HG03025 (cell line): ENCODE measurements at regions not wholly inside any gene's neighbourhood (a gene's known extent, or its start where the extent isn't known, plus 50 kb on each side); places are given as distances from the start of the nearest gene placed in this dataset.

ENCODE experiments used
- ATAC-seq: cut with Tn5 transposase; IDR thresholded peaks from one replicate; pipeline ENCODE4 v1.9.1; 2021; ENCODE audit warnings: mild to moderate bottlenecking, moderate library complexity; ENCODE audit not compliant: unreplicated experiment, low FRiP score

GRCh38 chr6:22925304-22925835 lies 356.0 kb downstream of the HDGFL1 start:
- ATAC-seq = no peak

- ATAC-seq = no peak
Measured at GRCh38 chr6:22925920-22926789, 356.8 kb downstream of the HDGFL1 start.

- no peak for ATAC-seq
Measured at GRCh38 chr6:22926790-22927354, 357.5 kb downstream of the HDGFL1 start.

- ATAC-seq = no peak
Measured at GRCh38 chr6:22928775-22929174, 359.4 kb downstream of the HDGFL1 start.

DNA sequence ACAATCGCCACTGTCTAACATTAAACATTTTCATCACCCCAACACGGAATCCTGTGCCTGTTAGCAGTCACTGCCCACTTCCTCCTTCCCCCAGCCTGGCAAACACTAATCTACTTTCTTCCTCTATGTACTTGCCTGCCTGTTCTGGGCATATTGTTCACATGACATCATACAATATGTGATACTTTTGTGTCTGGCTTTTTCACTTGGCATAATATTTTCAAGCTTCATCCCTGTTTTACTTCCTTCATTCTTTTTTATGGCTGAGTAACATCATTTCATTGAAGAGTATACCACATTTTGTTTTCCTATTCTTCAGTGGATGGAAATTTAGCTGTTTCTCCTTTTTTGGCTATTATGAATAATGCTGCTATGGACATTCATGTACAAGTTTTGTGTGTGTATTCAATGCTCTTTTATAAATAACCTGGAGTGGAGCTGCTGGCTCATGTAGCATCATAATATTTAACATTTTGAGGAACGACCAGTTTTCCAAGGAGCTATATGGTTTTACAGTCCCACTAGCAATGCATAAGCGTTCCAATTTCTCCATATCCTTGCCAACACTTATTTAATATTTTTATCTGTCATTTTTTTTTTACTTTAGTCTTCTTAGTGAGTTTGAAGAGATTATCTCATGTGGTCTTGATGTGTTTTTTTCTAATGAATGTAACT lies 360.1 kb downstream of the HDGFL1 start:
- no peak for ATAC-seq

DNA sequence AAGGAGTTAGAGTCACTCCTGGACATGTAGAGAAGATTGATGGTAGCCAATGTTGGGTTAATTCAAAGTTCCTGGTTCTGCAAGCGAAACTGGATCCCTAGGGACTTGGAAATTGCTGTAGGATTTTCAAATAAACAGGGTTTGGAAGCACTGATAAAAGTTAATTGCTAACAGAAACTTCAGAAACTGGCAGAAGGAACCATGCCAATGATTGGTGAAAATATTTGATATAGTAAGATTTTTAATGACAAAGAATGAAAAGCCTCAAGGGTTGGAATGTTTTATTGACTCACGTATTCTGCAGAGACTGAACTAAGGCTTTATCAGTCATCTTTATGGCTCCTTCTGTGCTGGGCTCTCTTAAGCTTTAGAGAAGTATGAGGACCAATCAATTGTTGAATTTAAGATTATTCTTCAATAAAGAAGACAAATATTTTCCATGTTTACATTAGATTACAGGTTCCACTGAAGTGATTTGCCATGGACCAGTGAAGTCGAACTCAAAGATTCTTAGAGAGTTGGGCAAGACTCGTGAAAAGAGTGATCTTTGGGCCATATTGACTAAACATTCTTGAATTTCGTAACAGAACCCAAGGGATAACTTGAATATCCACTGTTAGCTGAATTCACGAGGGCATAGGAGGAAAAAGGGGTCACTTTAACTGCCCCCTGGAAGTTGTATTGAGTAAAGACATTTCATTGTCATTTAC lies 371.4 kb downstream of the HDGFL1 start:
- no peak for ATAC-seq

- ATAC-seq = no peak
Measured at GRCh38 chr6:22942403-22942802, 373.0 kb downstream of the HDGFL1 start.

- no peak for ATAC-seq
Measured at GRCh38 chr6:22943327-22943726, 374.0 kb downstream of the HDGFL1 start.

DNA sequence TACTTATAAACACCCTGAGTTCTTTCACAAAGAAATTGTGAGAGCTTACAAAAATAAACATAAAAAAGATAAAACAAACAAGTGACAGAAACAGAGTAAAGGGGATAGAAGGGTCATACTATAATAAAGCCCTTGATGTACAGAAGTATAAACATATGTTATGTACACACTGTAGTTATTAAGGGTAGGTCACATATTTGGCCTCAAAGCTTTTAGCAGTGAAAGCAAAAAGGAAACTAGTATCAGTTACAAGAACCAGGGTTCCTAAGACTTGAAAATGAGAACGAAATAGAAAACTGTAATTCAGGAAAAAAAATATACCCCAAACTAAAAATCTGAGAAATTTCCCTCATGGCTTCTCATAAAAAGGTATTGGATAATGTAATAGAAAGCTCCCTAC lies 380.6 kb downstream of the HDGFL1 start:
- no peak for ATAC-seq

- no peak for ATAC-seq
Measured at GRCh38 chr6:22952097-22952496, 382.7 kb downstream of the HDGFL1 start.

- ATAC-seq = peak; percentile 76
Measured at GRCh38 chr6:22954749-22955385, 385.5 kb downstream of the HDGFL1 start.

GRCh38 chr6:22956029-22956681 lies 386.8 kb downstream of the HDGFL1 start:
- ATAC-seq = no peak

GRCh38 chr6:22958677-22959076 lies 389.3 kb downstream of the HDGFL1 start:
- ATAC-seq = no peak

DNA sequence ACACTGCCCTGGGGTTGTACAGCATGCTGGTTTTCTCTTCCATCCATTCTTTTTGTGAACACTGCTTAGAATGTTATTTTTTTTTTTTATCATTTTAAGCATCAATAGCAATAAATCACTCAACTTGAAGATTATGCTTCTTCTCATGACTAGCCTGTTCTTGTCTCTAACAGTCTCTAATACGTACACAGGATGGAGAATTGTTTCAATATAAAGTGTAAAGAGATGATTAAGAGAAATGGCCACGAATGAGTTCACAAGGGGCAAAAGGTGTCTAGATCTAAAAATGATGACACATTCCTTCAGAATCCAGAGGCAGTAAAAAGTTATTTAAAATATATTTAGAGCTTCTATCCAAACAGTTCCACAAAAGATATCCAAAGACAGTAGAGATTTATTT lies 390.2 kb downstream of the HDGFL1 start:
- no peak for ATAC-seq

DNA sequence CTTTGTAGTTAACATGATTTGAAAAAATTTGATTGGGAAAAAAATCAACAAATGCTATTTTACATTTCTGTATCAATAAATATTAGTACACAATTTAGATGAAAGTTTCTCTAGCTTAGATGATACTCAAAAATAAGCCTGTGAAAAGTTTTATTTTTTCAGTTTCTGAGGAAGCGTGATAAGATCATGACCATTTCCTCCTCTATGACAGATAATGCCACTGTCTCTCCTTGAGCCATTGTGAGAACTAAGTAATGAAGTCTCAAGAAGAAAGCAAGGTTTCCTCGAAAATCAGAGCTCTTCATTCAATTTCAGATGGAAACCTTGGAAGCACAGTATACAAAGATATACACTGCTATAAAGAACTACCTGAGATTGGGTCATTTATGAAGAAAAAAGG lies 395.0 kb downstream of the HDGFL1 start:
- no peak for ATAC-seq

DNA sequence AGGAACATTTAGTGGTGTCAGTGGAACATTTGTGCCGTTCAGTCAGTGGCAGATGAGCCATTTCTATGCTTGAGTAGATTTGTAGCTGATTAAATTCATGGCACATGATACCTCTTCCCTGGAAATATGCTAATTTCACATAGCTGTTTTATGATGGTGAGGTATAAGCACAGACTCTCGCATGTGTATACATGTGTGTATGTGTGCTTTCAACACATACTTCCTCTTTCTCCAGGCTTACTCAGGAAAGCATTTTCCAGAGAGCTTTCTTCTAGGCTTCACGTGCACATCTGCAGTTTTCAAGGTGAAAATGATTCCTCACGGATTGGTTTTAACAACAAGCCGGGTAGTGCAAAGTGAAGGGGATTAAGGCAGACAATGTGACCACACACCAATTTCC lies 396.5 kb downstream of the HDGFL1 start:
- no peak for ATAC-seq

DNA sequence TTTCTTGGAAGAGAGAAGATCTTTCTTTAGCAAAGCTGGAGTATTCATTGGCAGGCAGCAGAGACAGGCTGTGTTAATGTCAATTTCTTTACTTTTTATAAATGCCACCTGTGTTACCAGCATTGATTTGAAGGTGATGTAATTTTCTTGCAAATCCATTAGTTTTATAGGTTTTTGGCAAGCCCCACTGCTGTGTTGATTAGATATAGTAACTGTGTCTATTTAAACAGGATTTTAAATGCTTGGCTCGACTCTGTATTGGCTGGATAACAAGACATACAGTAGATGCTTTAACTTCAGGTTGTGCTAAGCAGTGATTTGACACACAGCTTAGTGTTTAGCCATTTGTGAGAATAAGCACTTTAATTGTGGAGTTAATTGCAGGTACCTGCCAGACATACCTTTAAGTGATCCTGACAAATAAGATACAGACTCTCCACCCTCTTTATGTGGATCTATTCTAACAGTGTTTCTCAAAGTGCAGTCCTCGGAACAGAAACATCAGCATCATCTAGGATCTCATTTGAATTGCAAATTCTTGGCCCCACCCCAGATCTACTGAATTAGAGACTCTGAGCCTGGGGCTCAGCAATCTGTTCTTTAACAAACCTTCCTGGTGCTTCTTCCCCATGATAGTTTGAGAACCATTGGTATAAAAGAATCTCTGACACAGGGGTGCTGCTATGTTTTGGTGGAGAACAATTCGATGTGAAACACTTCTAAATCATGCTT lies 397.5 kb downstream of the HDGFL1 start:
- no peak for ATAC-seq

GRCh38 chr6:22970004-22970403 lies 400.6 kb downstream of the HDGFL1 start:
- peak; percentile 49 for ATAC-seq

DNA sequence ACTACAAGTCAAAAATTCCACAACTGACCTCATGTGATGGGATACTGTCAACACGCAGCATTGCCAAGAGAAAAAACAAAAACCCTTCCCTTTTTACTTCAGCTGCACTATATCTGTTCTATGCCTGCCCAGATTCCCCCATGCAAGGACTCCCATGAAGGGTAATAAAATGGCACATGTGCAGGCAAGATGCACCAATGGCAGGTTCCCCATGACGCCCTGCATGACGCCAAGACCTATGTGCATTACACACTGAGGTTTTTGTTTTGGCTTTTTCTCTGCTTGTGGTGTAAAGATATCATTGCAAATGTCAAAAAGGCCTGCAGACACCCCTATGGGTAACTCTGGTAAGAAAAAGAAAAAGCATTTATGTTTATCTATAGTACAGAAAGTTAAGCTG lies 403.4 kb downstream of the HDGFL1 start:
- no peak for ATAC-seq
